ENCODE measurements at regions not wholly inside any gene's neighbourhood (a gene's known extent, or its start where the extent isn't known, plus 50 kb on each side); places are given as distances from the start of the nearest gene placed in this dataset.

GRCh38 chr9:119662329-119662728 lies 293.1 kb upstream of the BRINP1 start:
- TF ChIP-seq, protein P1, sequence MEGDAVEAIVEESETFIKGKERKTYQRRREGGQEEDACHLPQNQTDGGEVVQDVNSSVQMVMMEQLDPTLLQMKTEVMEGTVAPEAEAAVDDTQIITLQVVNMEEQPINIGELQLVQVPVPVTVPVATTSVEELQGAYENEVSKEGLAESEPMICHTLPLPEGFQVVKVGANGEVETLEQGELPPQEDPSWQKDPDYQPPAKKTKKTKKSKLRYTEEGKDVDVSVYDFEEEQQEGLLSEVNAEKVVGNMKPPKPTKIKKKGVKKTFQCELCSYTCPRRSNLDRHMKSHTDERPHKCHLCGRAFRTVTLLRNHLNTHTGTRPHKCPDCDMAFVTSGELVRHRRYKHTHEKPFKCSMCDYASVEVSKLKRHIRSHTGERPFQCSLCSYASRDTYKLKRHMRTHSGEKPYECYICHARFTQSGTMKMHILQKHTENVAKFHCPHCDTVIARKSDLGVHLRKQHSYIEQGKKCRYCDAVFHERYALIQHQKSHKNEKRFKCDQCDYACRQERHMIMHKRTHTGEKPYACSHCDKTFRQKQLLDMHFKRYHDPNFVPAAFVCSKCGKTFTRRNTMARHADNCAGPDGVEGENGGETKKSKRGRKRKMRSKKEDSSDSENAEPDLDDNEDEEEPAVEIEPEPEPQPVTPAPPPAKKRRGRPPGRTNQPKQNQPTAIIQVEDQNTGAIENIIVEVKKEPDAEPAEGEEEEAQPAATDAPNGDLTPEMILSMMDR (IDR thresholded peaks at IDR 0.05): no peak
- TF ChIP-seq POLR2A (IDR thresholded peaks at IDR 0.05): no peak
